NT2/D1 (cell line): ENCODE measurements at regions not wholly inside any gene's neighbourhood (a gene's known extent, or its start where the extent isn't known, plus 50 kb on each side); places are given as distances from the start of the nearest gene placed in this dataset.

ENCODE experiments used
- DNase-seq: peaks from one replicate; pipeline ENCODE4 v3.0.0-alpha.2; 2011; ENCODE audit warnings: low read depth, low spot score
- H3K27me3 ChIP-seq: 2 replicates; pipeline ENCODE4 v1.6.0; 2011; ENCODE audit warnings: mild to moderate bottlenecking; ENCODE audit not compliant: insufficient read length, insufficient read depth
- H3K36me3 ChIP-seq: 2 replicates; pipeline ENCODE4 v1.6.1; 2011; ENCODE audit warnings: mild to moderate bottlenecking, low read length, mixed read lengths; ENCODE audit not compliant: insufficient read depth, insufficient read length
- H3K4me1 ChIP-seq: 2 replicates; pipeline ENCODE4 v1.5.1; 2011; ENCODE audit not compliant: insufficient read depth, insufficient read length
- H3K4me3 ChIP-seq: 2 replicates; pipeline ENCODE4 v1.5.1; 2011; ENCODE audit warnings: low read depth; ENCODE audit not compliant: insufficient read length
- H3K9ac ChIP-seq: 2 replicates; pipeline ENCODE4 v1.6.0; 2011; ENCODE audit warnings: low read depth; ENCODE audit not compliant: insufficient read length
- H3K9me3 ChIP-seq: 2 replicates; pipeline ENCODE4 v1.5.1; 2011; ENCODE audit warnings: mild to moderate bottlenecking, low read length; ENCODE audit not compliant: insufficient read depth
- SUZ12 ChIP-seq: IDR thresholded peaks from 2 replicates; pipeline ENCODE4 v1.6.1; 2011; ENCODE audit not compliant: insufficient read length, insufficient read depth; ENCODE audit errors: extremely low read depth
- YY1 ChIP-seq: IDR thresholded peaks from 2 replicates; pipeline ENCODE4 v1.6.1; 2011; ENCODE audit not compliant: insufficient read length, insufficient read depth
- ZNF274 ChIP-seq: IDR thresholded peaks from 2 replicates; pipeline ENCODE4 v1.6.1; 2011; ENCODE audit warnings: mild to moderate bottlenecking, low read depth, low read length

GRCh38 chr12:78787576-78787975, 77.0 kb upstream of the SYT1 start:
- Histone ChIP-seq H3K36me3 (no peaks in the 10 kb centered on the region), H3K9ac (no peak overlapping the region), H3K27me3 (no peaks in the 10 kb centered on the region), H3K4me1 (no peaks in the 10 kb centered on the region), H3K4me3 (no peak overlapping the region), H3K9me3 (no peaks in the 10 kb centered on the region)
- TF ChIP-seq SUZ12 = no peak
- no peak for TF ChIP-seq ZNF274
- no peak for TF ChIP-seq YY1
- no peak for DNase-seq

- Histone ChIP-seq H3K4me1 (no peaks in the 10 kb centered on the region), H3K36me3 (no peaks in the 10 kb centered on the region), H3K9ac (no peak overlapping the region), H3K4me3 (no peak overlapping the region), H3K9me3 (no peaks in the 10 kb centered on the region; the same call in 1 of the 2 replicates), H3K27me3 (no peaks in the 10 kb centered on the region)
- TF ChIP-seq YY1 = no peak
- no peak for TF ChIP-seq ZNF274
- no peak for TF ChIP-seq SUZ12
- no peak for DNase-seq
Measured at GRCh38 chr12:78790148-78790547, 74.4 kb upstream of the SYT1 start.

- Histone ChIP-seq H3K27me3 (no peaks in the 10 kb centered on the region), H3K36me3 (no peaks in the 10 kb centered on the region), H3K4me3 (no peak overlapping the region), H3K9ac (no peak overlapping the region), H3K9me3 (peaks cover 12% of the 10 kb centered on the region; the same call in 1 of the 2 replicates), H3K4me1 (no peaks in the 10 kb centered on the region)
- DNase-seq = no peak
- no peak for TF ChIP-seq SUZ12
- no peak for TF ChIP-seq YY1
- no peak for TF ChIP-seq ZNF274
Measured at GRCh38 chr12:78792052-78792698, 72.4 kb upstream of the SYT1 start.

- H3K9ac ChIP-seq = no peak overlapping the region
Measured at GRCh38 chr12:78793491-78793890, 71.1 kb upstream of the SYT1 start.

GRCh38 chr12:78793982-78794381, 70.6 kb upstream of the SYT1 start:
- TF ChIP-seq YY1 (no peak), SUZ12 (no peak), ZNF274 (no peak)
- no peaks in the 10 kb centered on the region for H3K4me1 ChIP-seq
- H3K36me3 ChIP-seq = no peaks in the 10 kb centered on the region
- no peak for DNase-seq
- no peaks in the 10 kb centered on the region for H3K27me3 ChIP-seq
- H3K9me3 ChIP-seq = peaks cover 12% of the 10 kb centered on the region; the same call in 1 of the 2 replicates
- no peak overlapping the region for H3K9ac ChIP-seq
- H3K4me3 ChIP-seq = no peak overlapping the region

More at GRCh38 chr12:78793491-78793890, 71.1 kb upstream of the SYT1 start:
- no peak overlapping the region for H3K4me3 ChIP-seq
- no peaks in the 10 kb centered on the region for H3K4me1 ChIP-seq
- H3K36me3 ChIP-seq = no peaks in the 10 kb centered on the region
- TF ChIP-seq YY1 (no peak), ZNF274 (no peak), SUZ12 (no peak)
- H3K27me3 ChIP-seq = no peaks in the 10 kb centered on the region
- peaks cover 12% of the 10 kb centered on the region; the same call in 1 of the 2 replicates for H3K9me3 ChIP-seq
- DNase-seq = no peak

GRCh38 chr12:78795934-78796445, 68.6 kb upstream of the SYT1 start:
- Histone ChIP-seq H3K9me3 (peaks cover 12% of the 10 kb centered on the region; the same call in 1 of the 2 replicates), H3K36me3 (no peaks in the 10 kb centered on the region), H3K4me1 (no peaks in the 10 kb centered on the region), H3K27me3 (no peaks in the 10 kb centered on the region), H3K4me3 (no peak overlapping the region), H3K9ac (no peak overlapping the region)
- no peak for DNase-seq
- no peak for TF ChIP-seq YY1
- no peak for TF ChIP-seq ZNF274
- TF ChIP-seq SUZ12 = no peak

- Histone ChIP-seq H3K27me3 (no peaks in the 10 kb centered on the region), H3K9me3 (peaks cover 12% of the 10 kb centered on the region; the same call in 1 of the 2 replicates), H3K4me3 (no peak overlapping the region), H3K9ac (no peak overlapping the region), H3K4me1 (no peaks in the 10 kb centered on the region), H3K36me3 (no peaks in the 10 kb centered on the region)
- TF ChIP-seq ZNF274 (no peak), SUZ12 (no peak), YY1 (no peak)
- DNase-seq = no peak
Measured at GRCh38 chr12:78797196-78797931, 67.2 kb upstream of the SYT1 start.
